ENCODE measurements at regions not wholly inside any gene's neighbourhood (a gene's known extent, or its start where the extent isn't known, plus 50 kb on each side); places are given as distances from the start of the nearest gene placed in this dataset.

DNA sequence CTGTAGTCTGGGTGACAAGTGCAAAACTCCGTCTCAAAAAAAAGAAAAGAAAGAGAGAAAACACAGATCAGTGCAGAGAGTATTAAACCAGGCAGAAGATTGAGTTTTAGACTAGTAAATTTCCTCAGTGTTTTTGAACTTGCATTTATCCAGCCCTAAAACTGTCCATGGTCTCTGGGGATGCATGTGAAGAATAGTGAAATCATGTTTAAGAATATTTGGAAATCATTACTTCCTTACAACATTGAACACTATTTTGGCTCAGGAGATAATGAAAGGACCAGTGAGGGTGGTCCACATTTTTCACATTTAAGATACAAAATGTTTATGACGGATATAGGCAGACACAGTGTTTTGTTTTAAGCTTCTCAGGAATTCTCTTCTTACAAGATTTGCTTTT, 195.8 kb upstream of the RASGEF1B start:
- no peak for DNase-seq (ENCODE audit: low read depth)

DNA sequence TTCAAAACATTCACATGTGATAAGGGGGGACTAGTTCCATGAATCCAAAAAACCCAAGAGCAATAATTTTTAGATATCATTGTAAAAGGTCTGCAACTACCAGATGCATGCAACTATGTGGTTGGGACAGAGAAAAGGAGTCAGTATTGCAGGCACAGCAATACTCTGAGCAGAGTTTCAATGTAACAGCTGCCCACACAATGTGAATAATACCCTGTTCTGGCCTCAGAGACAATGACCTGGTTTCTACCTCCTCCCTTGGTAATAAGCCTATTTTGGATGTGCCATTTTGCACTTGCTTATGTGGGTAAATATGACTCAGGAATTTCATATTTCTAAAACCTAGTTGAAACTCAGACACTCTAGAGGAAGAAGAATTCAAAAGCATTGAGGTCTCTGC, 194.8 kb upstream of the RASGEF1B start:
- DNase-seq (ENCODE audit: low read depth): no peak

DNA sequence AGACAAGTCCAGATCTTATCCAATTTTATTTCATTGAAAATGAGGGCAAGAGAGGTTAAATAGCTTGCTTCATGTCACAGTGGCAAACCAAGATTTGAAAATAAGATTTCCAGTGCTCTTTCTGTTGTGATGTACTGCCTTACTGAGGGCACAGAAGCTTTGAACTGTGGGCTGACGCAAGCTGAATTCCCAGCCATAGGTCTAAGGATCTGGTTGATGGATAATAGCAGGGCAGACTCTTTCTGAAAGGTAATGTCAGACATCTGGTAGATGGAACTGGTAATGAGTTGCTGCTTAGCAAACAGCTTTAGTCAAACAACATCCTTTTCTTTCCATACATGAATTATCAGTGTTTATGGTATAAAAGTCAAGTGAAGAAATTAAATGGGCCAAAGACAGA, 193.9 kb upstream of the RASGEF1B start:
- no peak for DNase-seq (ENCODE audit: low read depth)

DNA sequence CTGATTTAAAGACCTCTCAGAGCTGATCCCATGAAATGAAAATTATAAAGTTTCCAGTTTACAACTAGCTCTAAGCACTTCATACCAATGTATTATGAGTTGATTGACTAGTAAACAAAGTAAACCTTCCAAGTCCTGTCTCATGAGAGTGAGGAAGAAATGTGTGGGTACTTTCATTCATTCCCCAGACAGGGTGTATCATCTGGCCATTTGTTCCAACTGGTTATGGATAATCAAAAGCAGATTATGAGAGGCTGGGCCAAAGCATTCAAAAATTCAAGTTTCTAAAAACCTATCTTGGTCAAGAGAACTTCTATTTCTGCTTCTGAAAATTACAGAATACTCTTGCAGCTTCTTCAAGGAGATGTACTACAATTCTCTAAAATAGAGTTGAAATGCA, 193.3 kb upstream of the RASGEF1B start:
- no peak for DNase-seq (ENCODE audit: low read depth)

DNA sequence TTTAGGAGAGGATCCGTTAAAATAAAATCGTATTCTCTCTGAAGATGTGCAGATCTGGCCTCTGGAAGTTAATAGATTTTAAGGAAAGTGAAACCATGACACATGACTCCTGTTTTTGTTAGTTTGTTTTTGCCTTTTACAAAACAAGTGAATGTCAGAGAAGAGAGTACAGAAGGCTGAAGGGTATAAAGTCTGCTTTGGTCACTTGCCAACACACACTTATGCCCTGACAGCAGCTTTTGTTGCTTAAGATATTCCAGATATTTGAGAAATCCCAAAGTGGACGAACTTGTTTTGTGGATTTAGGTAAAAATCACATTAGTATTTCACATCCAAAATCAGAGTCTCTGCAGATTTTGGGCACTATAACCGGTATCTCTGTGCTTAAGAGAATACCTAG, 192.4 kb upstream of the RASGEF1B start:
- DNase-seq (ENCODE audit: low read depth): no peak

DNA sequence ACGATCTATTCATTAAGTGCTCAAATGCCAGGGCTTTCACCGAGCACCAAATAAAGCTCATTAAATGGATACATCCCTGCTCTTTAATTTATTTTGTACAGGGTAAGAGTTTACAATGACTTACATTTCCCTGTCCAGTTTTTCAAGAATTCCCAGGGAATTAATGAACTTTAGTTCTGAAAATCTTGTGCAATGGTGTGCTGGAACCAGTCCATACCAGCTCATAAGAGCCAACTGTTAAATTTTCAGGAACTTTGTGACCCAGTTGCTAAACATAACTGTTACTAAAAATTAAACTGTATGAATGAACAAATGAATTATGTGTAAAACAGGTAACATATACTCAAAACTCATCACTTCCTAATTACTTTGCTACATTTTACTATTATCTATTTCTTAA, 191.7 kb upstream of the RASGEF1B start:
- no peak for DNase-seq (ENCODE audit: low read depth)

DNA sequence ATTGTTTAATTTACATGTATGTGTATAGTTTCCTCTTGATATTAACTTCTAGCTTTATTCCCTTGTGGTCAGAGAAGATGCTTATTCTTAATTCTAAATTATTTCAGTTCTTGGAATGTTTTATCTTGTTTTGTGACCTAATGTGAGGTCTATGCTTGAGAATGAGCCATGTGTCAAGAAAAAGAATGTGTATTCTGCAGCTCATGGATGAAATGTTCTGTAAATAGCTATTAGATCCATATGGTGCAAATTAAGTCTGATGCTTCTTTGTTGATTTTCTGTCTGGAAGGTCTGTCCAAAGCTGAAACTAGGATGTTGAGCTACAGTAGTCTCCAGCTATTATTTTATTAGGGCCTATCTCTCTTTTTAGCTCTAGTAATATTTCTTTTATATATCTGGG, 187.3 kb upstream of the RASGEF1B start:
- no peak for DNase-seq (ENCODE audit: low read depth)

DNA sequence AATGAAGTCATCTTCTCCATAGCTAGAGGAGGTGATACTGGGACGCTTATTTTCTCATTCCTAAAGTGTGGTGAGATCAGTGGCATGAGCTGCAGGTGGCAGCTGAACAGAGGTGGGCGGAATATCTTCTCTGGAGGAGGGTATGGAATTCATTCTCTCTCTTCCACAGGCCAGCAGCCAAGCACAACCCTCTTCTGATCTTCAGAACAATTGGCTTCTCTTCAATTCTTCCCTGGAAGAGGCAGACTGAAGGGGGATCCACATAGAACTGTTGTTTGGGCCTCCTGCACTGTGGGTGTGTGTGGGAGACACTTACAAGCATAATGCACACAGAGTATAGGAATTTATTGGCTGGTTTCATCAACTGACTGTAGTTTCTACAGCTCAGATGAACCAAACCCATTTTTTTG, 180.4 kb upstream of the RASGEF1B start:
- no peak for DNase-seq (ENCODE audit: low read depth)

DNA sequence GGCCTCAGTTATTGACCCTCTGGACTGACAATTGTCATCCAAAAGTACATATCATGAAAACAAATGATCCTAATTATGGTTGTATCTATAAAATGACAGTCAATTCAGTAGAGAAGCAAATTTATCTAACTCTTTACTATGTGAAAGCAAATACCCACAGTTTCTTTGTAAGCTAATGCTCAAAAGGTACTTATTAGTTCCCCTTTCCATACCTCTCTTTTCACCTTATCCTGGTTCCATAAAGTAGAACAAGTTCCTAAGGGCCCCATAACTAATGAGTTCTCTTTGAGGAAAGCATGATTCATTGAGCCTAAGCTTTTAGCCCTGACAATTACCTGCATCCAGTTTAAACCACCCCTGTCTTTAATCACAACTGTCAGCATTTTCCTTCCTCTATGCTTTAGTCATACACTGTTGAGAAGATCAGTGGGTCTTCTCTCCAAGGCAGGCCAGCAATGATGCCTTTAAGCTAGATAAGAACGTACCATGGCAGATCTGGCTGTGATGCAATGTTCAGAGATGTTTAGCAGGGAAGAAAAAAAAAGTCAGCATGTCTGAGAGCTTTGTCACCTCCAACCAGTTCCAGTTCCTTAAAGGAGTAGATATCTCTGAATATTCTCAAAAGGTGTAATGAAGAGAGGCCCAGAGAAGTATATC, 179.7 kb upstream of the RASGEF1B start:
- DNase-seq (ENCODE audit: low read depth): no peak

DNA sequence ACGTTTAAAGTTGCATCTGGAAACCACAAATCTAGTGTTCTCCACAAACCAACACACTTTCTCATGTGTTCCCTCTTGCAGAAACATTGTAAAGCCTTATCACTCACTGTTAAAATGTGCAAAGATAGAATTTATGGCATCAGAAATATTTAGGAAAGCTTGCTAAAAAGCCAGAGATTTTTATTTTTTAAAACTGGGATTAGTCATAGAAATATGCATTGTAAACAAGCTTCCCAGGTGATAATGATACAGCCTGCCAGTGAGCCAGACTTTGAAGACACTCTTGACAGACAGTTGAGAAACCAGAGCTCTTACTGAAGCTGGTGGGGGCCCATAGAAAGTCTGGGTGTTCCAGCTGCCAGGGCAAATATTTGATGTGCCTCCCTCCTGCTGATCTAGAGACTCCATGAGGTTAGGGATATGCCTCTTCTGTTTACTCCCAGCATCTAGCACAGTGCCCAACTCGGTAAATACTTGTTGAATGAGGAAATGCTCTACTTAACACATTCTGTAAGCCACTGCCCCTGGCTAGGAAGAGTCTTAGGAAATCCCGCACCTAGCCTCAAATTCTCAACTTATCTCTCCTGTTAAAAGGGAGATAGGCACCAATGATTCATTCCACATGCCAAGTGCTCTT, 179.0 kb upstream of the RASGEF1B start:
- no peak for DNase-seq (ENCODE audit: low read depth)

DNA sequence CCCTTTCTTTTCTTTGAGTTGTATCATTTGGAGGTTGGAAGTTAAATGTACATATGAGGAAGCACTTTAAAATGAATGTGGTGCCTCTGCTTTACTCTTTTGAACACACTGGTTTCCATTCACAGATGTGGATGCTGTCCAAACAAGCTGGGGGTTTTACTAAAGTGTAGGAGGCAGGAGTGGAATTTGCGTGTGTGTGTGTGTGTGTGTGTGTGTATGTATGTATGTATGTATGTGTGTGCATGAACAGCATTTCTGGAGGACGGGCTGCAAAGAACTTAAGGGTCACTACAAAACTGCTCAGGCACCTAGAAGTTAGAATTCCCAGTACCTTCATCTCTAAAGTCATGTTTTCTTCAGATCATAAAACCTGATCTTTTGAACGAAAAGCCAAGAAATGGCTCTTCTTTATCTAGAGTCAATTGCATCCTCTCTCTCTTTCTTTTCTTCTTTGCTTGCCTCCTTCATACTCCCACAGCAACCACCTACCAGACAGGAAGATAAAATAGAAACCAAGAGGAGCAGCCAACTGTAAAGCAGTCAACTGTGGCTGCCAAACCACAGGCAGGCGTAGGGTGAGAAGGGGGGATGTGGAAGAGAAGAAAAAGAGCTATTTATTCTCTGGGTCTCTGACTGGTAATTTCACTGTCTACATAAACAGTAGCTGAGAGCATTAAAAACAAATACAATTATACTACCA, 177.0 kb upstream of the RASGEF1B start:
- DNase-seq (ENCODE audit: low read depth): peak; percentile 14

DNA sequence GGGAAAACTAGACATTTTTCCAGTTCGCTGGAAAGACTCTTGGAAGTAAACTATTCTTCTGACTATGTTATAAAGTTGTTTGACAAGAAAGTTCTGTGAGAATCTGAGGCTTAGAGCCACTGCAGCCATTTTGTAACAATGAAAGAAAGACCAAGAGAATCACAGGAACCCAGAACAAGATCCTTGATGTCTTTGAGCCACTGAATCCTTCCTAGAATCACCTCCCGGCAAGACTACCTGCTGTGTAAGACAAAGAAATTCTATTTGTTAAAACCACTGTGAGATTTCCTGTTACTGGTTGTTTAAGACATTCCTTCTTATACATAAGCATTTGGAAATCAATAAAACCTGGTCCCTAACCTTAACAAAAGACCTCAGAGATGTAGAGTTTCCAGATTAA, 175.7 kb upstream of the RASGEF1B start:
- no peak for DNase-seq (ENCODE audit: low read depth)

DNA sequence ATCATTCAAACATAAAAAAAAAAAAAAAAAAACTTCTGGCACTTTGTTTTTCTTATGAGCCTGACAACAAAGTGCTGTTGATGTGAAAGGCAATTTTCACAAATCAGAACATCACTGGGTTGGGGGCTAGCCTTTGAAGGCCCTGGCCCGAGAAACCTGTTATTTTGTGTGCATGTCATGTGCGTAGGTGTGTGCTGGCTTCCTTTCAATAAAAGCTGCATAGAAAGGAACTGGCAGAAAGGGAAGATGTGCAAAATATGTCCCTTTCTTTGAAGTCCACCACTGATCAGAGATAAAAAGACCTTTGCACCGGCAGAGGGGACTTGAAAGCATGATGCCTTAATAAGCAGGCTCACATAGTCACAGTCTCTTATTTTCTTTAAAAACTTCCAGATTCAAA, 170.8 kb upstream of the RASGEF1B start:
- no peak for DNase-seq (ENCODE audit: low read depth)

DNA sequence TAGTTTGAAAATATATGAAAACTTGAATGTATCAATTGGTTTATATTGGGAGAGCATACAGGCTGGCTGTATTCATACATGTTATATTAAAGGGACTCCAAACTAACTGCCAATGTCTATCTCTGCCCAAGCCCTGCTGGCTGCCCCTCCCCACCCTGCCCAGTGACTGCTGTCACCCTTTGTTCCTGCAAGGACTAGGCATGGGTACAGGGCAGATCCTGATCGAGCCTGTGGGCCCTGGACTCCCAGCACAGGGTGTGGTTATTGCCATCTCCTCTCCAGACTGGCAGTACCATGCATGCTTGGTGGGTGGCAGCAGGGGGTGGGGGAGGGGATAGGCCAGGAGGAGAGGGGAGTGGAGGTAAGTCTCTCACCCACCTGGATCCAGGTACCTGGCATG, 167.5 kb upstream of the RASGEF1B start:
- no peak for DNase-seq (ENCODE audit: low read depth)

DNA sequence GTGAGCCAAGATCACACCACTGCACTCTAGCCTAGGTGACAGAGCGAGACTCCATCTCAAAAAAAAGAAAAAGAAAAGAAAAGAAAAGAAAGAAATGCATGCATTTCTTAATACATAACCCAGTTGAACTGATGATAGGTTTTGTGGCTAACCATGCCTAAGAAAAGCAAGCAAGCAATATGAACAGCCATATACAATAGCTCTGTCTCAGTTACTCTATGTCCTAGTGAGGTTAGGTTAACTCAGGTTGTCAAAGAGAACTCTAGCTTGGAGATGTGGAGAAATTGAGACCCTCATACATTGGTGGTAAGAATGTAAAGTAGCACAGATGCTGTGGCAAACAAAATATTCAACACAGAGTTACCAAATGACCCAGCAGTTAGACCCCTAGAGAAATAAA, 167.0 kb upstream of the RASGEF1B start:
- DNase-seq (ENCODE audit: low read depth): no peak

DNA sequence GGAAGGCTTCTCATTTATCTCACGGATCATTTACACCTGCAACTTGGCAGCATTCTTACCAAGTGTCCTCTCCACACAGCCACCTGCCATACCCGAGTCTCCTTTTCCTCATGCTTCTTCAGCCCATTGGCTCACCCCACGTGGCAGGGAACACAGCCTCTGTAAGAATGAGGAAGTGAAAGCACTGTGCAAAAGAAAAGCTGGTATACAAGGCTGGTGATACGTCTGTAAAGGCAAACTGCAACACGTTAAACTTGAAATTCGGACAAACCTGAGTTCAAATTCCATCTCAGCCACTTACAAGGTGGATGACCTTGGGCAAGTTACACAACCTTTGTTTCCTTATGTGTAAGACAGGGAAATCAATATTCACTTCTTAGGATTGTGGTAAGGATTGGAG, 164.0 kb upstream of the RASGEF1B start:
- no peak for DNase-seq (ENCODE audit: low read depth)

DNA sequence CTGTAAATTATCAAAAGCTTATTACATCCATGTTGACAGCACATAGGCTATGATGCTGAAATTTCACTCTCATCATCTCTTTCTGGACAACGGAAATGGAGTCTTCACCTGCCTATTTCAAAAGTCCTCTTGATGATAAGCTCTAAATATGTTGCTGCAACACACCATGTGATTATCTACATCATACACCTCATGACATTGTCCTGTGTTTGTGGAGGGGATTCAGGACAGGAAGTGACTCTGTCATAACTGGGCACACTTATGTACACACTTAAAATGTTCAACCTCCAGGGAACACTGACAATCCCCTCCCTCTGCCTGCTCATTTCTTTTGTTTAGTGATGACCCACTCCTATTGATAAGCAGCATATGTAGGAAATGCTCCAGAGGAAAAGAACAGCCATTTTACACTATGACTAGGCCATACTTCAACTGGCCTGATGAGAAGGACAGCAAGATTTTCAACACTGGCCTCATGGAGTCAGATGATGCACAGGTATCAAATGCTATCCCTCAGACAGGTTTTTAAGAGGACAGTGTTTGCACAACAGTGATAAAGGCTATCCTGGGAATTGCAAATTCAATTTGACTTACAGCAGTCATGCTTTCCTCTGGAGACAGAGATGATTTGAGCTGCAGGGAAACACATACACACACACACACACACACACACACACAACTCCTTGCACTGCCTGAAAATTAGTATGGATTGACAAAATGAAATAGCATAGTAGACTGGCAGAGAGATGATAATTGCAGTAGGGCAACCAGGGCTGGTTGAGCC, 163.3 kb upstream of the RASGEF1B start:
- DNase-seq (ENCODE audit: low read depth): no peak

DNA sequence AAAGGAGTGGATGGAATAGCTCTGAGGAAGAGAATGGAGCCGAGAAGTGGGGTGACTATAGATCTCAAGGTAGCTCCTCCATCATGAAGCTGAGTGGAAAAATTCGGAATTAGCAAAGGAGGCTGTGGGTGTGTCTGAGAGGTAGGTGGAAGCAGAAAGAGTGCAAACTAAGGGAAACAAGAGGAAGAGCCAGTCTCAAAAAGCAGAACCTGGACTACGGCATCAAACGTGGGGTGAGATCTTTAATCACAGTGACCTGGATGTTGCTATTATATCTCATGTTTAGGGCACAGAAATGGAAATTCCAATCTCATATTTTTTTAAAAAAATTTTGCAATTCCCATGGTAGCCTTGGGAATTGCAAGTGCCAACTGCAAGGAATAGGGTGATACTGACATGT, 162.5 kb upstream of the RASGEF1B start:
- DNase-seq (ENCODE audit: low read depth): no peak

DNA sequence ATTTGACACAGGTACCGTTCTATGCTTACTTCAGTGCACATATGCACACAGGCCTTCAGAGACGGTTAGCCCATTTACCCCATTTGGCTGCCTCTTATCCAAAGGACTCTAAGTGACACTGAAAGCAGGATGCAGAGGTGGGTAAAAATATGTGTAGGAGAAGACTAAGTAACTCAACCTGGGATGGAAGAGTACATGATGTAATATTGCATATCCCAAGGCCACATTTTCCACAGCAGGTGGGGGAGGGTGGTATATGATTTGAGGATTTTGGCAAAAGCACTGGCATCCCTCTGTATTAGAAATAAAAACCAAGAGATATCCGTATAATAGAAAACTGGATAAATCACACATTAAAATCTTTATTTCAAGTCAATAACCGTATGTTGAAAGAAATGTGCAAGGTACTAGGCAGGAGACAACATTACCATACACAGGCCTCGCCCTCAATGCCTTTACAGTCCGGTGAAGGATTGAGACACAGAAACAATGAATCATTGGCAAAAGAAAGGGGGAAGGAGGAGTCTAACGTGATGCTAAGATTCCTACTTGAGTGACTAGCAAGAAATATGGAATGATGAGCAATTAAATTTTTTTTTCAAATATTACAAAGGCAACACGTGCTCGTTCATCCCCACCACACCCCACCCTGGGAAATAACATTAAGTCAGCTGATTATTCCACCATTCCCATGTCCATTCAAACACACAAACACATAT, 161.0 kb upstream of the RASGEF1B start:
- no peak for DNase-seq (ENCODE audit: low read depth)

DNA sequence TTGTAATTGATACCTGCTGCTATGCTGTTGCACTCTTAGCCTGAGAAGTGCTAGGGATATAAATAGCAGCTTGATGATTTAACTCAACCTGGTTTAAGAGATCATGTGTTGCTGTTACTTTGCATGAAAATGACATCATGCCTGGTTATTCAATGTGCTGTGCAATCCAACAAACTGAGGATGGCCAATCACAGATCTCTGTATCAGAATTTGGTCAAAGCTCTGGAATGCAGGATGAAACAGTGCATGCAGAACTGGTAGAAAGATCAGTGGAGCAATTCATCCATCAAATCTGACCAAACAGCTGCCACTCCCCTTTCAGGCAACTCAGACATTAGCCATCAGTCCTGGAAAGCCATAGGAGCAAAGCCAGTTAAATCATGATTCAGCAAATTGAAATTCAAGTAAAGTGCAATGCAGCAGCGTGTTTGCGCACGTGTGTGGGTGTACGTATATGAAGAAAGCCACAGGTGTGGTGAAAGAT, 160.3 kb upstream of the RASGEF1B start:
- no peak for DNase-seq (ENCODE audit: low read depth)

DNA sequence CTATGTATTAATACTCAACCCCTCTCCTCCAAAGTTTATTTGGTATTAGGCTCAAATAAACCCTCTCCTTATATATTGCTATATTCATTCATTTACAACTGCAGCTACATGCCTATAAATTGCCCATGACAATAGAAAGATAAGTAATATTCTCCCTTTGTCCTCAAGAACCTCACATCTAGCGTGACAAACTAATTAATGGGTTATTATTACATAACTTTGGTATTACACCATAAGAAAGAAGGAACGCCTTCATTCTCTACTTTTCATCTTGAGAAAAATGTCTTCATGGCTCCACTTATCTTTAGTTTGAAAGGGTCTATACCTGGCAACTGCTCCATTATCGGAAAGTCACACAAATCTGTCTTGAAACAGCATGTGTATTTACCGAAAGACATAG, 157.7 kb upstream of the RASGEF1B start:
- no peak for DNase-seq (ENCODE audit: low read depth)

DNA sequence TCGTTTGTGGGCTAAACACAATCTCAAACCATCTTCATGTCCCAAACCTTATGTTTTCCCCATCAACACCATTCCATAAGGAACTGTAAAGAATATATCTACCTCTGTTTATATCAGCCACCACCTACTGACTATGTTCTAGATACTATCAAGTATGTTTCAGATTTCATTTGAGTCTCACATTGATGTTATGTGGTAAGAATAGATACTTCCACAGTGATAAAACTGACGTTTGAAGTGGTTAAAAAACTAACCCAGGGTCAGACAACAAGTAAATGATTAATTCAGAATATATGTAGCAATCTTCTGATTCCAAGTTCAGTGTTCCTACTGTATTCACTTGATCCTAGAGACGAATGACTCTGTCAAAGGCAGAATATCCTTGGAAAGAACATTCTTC, 156.8 kb upstream of the RASGEF1B start:
- no peak for DNase-seq (ENCODE audit: low read depth)
